Activated T-helper 1 cell treated with anti-CD3 and anti-CD28 coated beads, Interleukin-12 subunit alpha, Interleukin-12 subunit beta, Interleukin-2, Interleukin-4 antibody, amounts not matched to agents 30 ng/mL and 10 ng/mL and 1 ng/mL, durations not matched to agents 14 hours and 24 hours and 36 hours (primary cell): ENCODE measurements at regions not wholly inside any gene's neighbourhood (a gene's known extent, or its start where the extent isn't known, plus 50 kb on each side); places are given as distances from the start of the nearest gene placed in this dataset.

Experiments
- DNase-seq: peaks from one replicate; pipeline ENCODE4 v3.0.0; 2021; ENCODE audit warnings: low spot score
- H3K27ac Mint-ChIP-seq: one replicate; pipeline ENCODE4 v1.8.0; 2021; ENCODE audit warnings: mild to moderate bottlenecking, mixed read lengths
- H3K27me3 Mint-ChIP-seq: one replicate; pipeline ENCODE4 v1.8.0; 2022; ENCODE audit warnings: mild to moderate bottlenecking, moderate library complexity, mixed read lengths; ENCODE audit not compliant: insufficient read depth
- H3K36me3 Mint-ChIP-seq: one replicate; pipeline ENCODE4 v1.8.0; 2021; ENCODE audit warnings: low read depth, mixed read lengths
- H3K4me1 Mint-ChIP-seq: one replicate; pipeline ENCODE4 v1.8.0; 2021; ENCODE audit warnings: low read depth, mixed read lengths
- H3K4me3 Mint-ChIP-seq: one replicate; pipeline ENCODE4 v1.8.0; 2021; ENCODE audit warnings: mild to moderate bottlenecking, moderate library complexity, mixed read lengths
- H3K9me3 Mint-ChIP-seq: one replicate; pipeline ENCODE4 v1.8.0; 2021; ENCODE audit warnings: mixed read lengths
- intact Hi-C: fragments of 100-400 bp; cut with micrococcal nuclease; formaldehyde crosslinking; loops from one replicate; pipeline ENCODE4 v1.15.1; 2024

DNA sequence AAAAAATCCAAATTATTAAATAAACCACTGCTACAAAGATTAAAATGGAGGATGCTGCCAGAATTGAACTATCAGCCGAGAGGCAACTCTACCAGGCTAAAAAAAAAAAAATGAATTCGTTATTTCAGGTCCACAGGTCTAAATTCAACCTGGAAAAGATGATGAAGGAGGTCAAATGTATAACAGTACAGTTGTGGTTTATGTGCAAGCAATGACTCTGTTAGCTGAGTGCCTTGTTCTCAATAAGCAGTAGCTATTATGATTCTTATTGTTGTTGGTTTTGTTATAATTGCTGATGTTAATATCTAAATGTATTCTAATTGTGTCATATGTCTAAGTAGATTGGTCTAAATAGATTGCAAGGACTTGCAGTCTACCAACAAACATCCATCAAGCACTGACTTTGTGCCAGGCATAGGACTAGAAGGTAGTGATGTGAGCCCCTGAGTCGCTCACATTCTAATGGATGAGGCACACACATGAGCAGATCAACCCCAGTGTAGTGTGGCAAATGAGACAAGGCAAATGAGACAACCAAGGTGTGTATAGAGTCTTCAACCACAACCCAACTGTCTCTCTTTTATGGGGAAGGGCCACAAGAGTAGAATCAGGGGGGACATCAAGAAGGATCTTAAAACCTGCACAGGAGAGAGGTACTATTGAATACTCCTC lies 77.0 kb upstream of the PLEKHG7 start:
- Mint-ChIP-seq H3K9me3 (no peaks in the 10 kb centered on the region), H3K4me3 (no peak overlapping the region), H3K27me3 (peaks cover 1% of the 10 kb centered on the region), H3K27ac (no peak overlapping the region), H3K4me1 (no peaks in the 10 kb centered on the region), H3K36me3 (no peaks in the 10 kb centered on the region)
- intact Hi-C loops, result no loop called here
- DNase-seq, result no peak

DNA sequence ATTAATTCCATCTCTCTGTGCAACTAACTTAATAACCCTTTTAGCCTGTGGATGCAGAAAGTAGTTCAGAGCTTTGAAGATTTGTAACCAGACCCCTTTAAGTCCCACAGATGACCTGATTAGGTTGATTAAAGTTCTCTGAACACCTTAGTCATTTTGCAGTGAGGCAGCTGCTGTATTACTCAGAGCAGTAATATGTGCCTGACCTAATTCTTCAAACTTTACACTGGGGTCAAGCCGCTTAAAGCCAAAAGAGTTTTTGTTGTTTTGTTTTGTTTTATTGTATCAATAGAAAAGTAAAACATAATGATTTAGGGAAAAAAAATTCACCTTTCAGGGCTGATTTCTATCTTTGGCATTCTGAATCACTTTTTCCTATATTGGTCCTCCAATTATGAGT lies 78.6 kb upstream of the PLEKHG7 start:
- H3K36me3 Mint-ChIP-seq, result no peaks in the 10 kb centered on the region
- no peak overlapping the region for H3K27ac Mint-ChIP-seq
- no peak overlapping the region for H3K4me3 Mint-ChIP-seq

DNA sequence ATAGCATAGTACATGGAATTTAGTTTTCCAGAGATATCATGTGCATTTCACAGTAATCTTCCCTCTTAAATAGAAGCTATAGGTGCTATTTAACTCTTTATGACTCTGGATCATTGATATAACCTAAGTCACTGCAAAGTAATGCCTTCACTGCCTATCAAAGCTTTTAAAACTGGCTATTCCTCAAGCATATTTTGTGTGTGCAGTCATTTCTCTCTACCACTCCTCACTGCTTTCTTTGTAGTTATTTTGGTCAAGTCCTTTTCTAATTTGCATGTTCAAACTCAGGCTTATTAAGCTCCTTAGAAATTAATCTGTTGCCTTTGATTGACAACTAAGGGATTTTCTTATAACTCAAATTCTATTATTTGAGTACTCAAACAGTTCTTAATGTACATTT lies 79.4 kb upstream of the PLEKHG7 start:
- H3K4me1 Mint-ChIP-seq, result no peaks in the 10 kb centered on the region
- H3K36me3 Mint-ChIP-seq, result no peaks in the 10 kb centered on the region
- H3K9me3 Mint-ChIP-seq, result no peaks in the 10 kb centered on the region
- no peak for DNase-seq
- H3K27me3 Mint-ChIP-seq, result no peaks in the 10 kb centered on the region
- H3K27ac Mint-ChIP-seq, result no peak overlapping the region
- intact Hi-C loops, result no loop called here
- H3K4me3 Mint-ChIP-seq, result no peak overlapping the region

More for the DNA sequence above, 78.6 kb upstream of the PLEKHG7 start:
- Mint-ChIP-seq H3K4me1 (no peaks in the 10 kb centered on the region), H3K9me3 (no peaks in the 10 kb centered on the region), H3K27me3 (peaks cover 1% of the 10 kb centered on the region)
- DNase-seq, result no peak
- intact Hi-C loops, result no loop called here

DNA sequence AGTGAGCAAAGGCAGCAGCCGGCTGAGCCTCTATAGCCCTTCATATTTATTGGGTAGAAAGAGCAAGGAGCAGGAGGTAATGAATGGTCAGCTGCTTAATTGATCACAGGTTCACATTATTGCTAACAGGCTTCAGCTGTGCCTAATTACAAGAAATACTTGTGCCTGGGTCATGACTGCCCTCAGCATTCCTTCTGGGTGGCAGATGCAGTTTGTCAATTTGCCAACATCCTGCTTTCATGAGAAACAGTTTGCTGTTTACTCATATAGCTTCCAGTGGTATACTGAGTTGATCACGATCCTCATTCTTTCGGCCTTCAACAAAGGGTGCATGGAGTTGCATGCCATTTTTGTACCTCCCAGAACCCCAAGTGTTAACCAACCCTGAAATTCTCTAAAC lies 81.0 kb upstream of the PLEKHG7 start:
- no peak overlapping the region for H3K27ac Mint-ChIP-seq
- H3K4me3 Mint-ChIP-seq, result no peak overlapping the region
- no peaks in the 10 kb centered on the region for H3K36me3 Mint-ChIP-seq
- intact Hi-C loops, result no loop called here
- no peak for DNase-seq
- no peaks in the 10 kb centered on the region for H3K27me3 Mint-ChIP-seq
- no peaks in the 10 kb centered on the region for H3K9me3 Mint-ChIP-seq
- no peaks in the 10 kb centered on the region for H3K4me1 Mint-ChIP-seq

DNA sequence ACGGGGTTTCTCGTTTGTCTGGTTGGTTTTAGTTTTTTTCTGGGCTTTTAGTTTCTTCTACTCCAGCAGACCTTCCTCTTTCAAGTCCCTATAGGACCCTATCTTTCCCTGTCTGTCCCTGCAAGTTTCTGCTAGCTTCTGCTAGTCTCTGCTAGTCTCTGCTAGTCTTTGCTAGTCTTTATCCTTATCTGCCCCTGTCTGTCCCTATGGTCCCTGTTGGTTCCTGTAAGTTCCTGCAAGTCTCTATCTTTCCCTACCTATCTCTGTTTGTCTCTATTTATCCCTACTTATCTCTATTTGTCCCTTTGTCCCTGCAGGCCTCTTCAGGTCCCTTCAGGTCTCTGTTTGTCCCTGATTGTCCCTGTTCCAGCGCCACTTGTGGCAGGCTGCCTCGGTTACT lies 81.5 kb upstream of the PLEKHG7 start:
- DNase-seq, result no peak
- Mint-ChIP-seq H3K4me1 (no peaks in the 10 kb centered on the region), H3K9me3 (no peaks in the 10 kb centered on the region), H3K4me3 (no peak overlapping the region), H3K27me3 (no peaks in the 10 kb centered on the region), H3K36me3 (no peaks in the 10 kb centered on the region), H3K27ac (no peak overlapping the region)
- intact Hi-C loops, result no loop called here

DNA sequence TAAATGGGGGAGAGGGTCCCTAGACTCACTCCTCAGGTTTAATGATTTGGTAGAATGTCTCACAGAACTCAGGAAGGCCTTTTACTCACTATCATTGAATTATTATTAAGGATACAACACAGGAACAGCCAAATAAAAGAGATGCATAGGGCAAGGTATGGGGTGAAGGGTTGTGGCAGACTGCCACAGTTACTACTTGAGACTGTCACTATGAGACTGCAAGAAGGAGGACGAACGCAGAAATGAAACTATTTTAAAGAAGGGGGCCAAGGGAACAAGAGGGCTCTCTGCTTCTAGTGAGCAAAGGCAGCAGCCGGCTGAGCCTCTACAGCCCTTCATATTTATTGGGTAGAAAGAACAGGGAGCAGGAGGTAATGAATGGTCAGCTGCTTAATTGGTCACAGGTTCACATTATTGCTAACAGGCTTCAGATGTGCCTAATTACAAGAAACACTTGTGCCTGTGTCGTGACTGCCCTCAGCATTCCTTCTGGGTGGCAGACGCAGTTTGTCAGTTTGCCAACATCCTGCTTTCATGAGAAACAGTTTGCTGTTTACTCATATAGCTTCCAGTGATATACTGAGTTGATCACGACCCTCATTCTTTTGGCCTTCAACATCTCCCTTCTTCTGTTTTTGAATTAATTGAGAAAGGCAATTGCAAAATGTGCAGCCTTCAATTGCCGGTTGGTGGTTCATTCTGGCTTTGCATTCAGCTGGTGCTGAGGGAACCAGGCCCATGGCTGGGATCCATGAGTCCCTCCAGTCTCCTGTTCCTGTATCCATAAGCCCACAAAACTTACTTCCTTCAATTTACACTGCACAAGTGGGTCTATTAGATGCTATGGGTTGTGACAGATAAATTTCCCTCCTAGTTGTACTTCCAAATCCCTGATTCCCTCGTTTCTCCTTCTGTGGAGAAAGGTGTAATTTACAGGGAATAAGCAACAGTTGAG lies 82.8 kb upstream of the PLEKHG7 start:
- H3K9me3 Mint-ChIP-seq, result no peaks in the 10 kb centered on the region
- H3K27ac Mint-ChIP-seq, result no peak overlapping the region
- no peaks in the 10 kb centered on the region for H3K27me3 Mint-ChIP-seq
- no peaks in the 10 kb centered on the region for H3K4me1 Mint-ChIP-seq
- no peak overlapping the region for H3K4me3 Mint-ChIP-seq
- no peak for DNase-seq
- intact Hi-C loops, result no loop called here
- no peaks in the 10 kb centered on the region for H3K36me3 Mint-ChIP-seq

DNA sequence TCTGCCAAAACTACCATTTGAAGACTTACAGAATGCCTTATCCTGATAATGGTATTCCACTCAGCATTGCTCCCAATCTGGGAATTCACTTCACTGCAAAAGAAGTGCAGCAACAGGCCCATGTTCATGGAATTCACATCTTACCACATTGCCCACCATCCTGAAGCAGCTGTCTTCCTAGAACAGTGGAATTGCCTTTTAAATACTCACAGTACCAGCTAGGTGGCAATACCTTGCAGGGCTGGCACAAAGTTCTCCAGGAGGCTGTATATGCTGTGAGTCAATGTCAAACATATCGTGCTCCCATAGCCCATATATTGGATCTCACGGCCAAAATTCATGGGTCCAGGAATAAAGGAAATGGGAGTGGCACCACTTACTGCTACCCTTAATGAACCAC lies 83.8 kb upstream of the PLEKHG7 start:
- Mint-ChIP-seq H3K36me3 (no peaks in the 10 kb centered on the region), H3K27me3 (no peaks in the 10 kb centered on the region), H3K9me3 (no peaks in the 10 kb centered on the region), H3K4me3 (no peak overlapping the region), H3K4me1 (no peaks in the 10 kb centered on the region), H3K27ac (no peak overlapping the region)
- no peak for DNase-seq
- intact Hi-C loops, result no loop called here

DNA sequence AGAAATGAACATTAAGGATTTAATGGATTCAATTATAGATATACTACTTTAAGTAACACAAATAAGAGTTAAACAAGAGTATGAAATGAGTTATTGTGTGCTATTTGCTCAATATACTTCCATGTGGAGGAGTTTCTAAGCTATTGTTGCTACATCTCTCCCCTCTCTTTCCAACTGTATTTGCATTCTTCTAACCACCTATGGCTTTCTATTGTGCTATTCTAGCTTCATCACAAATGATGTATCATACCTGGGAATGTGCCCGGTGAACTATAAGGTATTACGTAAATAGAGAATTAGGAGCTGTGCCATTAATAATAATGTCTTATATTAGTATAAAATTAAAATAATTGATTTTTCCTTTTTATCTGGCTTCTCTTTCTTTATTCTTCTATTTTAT lies 87.1 kb upstream of the PLEKHG7 start:
- peaks cover 2% of the 10 kb centered on the region for H3K36me3 Mint-ChIP-seq
- H3K27ac Mint-ChIP-seq, result no peak overlapping the region
- no peaks in the 10 kb centered on the region for H3K27me3 Mint-ChIP-seq
- H3K9me3 Mint-ChIP-seq, result no peaks in the 10 kb centered on the region
- no peak overlapping the region for H3K4me3 Mint-ChIP-seq
- DNase-seq, result no peak
- intact Hi-C loops, result no loop called here
- H3K4me1 Mint-ChIP-seq, result peaks cover 2% of the 10 kb centered on the region

DNA sequence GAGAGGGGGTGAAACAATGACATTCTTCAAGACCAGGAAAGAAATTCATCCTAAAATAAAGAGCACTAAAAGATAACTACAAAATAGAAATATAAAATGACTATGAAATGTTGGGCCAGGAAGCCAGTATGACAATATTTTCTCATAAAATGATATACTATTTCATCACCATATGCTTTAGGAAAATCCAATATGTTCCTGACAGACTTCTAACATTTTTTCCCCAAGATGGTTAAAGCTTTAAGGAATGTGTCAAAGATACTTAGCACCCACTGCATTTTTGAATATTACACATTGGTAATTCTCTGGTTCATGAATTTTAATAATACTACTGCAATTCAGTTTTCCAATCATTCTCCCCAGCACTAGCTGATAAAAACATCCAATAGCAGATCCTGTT lies 87.7 kb upstream of the PLEKHG7 start:
- peaks cover 5% of the 10 kb centered on the region for H3K4me1 Mint-ChIP-seq
- H3K27ac Mint-ChIP-seq, result no peak overlapping the region
- peaks cover 4% of the 10 kb centered on the region for H3K36me3 Mint-ChIP-seq
- H3K9me3 Mint-ChIP-seq, result no peaks in the 10 kb centered on the region
- intact Hi-C loops, result no loop called here
- no peak overlapping the region for H3K4me3 Mint-ChIP-seq
- no peak for DNase-seq
- H3K27me3 Mint-ChIP-seq, result no peaks in the 10 kb centered on the region

DNA sequence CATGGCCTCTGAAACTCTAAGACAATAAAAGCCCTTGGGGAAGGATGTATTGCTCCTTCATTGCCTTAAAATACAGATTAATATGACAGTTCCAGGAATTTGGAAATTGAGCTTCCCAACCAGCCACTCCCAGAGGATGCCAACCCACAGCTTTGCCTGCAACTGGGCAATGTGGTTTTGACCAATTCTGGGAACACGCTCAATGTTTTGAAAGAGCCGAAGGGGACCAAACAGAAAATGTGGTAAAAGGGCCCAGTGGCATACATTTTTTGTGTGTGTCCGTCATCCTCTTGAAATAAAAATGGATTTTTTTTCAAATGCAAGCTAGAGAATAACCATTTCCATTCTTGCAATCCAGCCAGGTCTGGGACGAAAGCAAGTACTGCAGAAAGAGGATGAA lies 88.3 kb upstream of the PLEKHG7 start:
- peaks cover 5% of the 10 kb centered on the region for H3K4me1 Mint-ChIP-seq
- no peaks in the 10 kb centered on the region for H3K9me3 Mint-ChIP-seq
- DNase-seq, result no peak
- no peak overlapping the region for H3K4me3 Mint-ChIP-seq
- H3K36me3 Mint-ChIP-seq, result peaks cover 4% of the 10 kb centered on the region
- intact Hi-C loops, result no loop called here
- H3K27ac Mint-ChIP-seq, result no peak overlapping the region
- no peaks in the 10 kb centered on the region for H3K27me3 Mint-ChIP-seq

DNA sequence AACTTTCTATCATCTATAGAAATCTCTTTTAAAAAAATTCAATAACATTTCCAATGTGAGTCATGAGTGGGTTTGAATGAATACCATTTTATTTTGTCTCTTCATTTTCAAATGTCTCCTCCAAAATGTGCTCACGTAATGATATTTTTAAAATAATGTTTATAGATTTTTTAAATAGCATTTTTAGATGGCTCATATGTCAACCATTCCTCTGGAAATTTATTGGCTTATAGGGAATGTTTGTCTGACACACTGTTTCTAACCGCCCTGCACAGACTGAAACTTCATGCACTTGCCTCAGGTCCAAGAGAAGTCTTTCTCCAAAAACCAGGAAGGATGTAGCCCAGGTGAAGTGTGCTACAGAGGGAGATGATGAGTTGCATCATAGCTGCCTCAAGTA lies 88.8 kb upstream of the PLEKHG7 start:
- no peaks in the 10 kb centered on the region for H3K27me3 Mint-ChIP-seq
- intact Hi-C loops, result no loop called here
- peaks cover 4% of the 10 kb centered on the region for H3K36me3 Mint-ChIP-seq
- no peaks in the 10 kb centered on the region for H3K9me3 Mint-ChIP-seq
- H3K27ac Mint-ChIP-seq, result no peak overlapping the region
- no peak for DNase-seq
- H3K4me1 Mint-ChIP-seq, result peaks cover 5% of the 10 kb centered on the region
- no peak overlapping the region for H3K4me3 Mint-ChIP-seq

DNA sequence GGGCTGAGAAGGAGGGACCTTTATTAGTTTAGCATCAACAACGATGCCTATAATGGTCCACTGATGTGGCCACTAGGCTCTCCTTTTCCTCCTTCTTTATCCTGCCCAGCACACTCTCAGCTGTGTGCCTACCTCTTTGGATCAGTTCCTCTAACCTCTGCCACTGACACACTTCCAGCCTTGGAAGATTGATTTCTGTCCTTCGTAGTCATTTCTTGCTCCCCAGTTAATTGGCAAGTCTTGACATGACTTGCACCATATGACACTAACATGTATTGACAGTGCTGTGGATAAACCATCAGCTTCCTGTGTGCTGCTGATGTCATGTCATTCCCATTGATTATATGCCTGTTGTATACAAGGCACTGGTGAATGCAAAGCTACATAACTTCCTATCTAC lies 90.2 kb upstream of the PLEKHG7 start:
- Mint-ChIP-seq H3K4me1 (peaks cover 16% of the 10 kb centered on the region), H3K36me3 (peaks cover 4% of the 10 kb centered on the region), H3K27ac (no peak overlapping the region), H3K4me3 (no peak overlapping the region), H3K27me3 (no peaks in the 10 kb centered on the region), H3K9me3 (no peaks in the 10 kb centered on the region)
- DNase-seq, result no peak
- intact Hi-C loops, result no loop called here
